ENCODE measurements at regions not wholly inside any gene's neighbourhood (a gene's known extent, or its start where the extent isn't known, plus 50 kb on each side); places are given as distances from the start of the nearest gene placed in this dataset.

- H3K4me1 Mint-ChIP-seq: no peaks in the 10 kb centered on the region
- no peaks in the 10 kb centered on the region for H3K36me3 Mint-ChIP-seq
- Histone ChIP-seq H3K9me3 (no peaks in the 10 kb centered on the region), H3K27ac (ENCODE audit: low read length) (no peak overlapping the region), H3K36me3 (ENCODE audit: control insufficient read depth in 2 of 2, extremely low read depth in 1 of 2, insufficient read depth in 1 of 2, low read length in 1 of 2) (no peaks in the 10 kb centered on the region), H3K4me3 (ENCODE audit: control insufficient read depth in 1 of 2, extremely low read depth in 1 of 2, low read length in 1 of 2) (no peak overlapping the region), H3K4me1 (ENCODE audit: control insufficient read depth in 1 of 2, extremely low read depth in 1 of 2, insufficient read depth in 2 of 2, low read length in 2 of 2) (no peaks in the 10 kb centered on the region), H3K27me3 (replicated peaks in 1 of 2; ENCODE audit: control insufficient read depth in 2 of 2, extremely low read depth in 1 of 2, insufficient read depth in 2 of 2, low read length in 1 of 2) (no peaks in the 10 kb centered on the region)
- ATAC-seq (replicated peaks in 1 of 4): no peak
- ChIA-PET POLR2A (no interaction called here), CTCF (interaction anchor here in 1 of 2 donors (0.5 kb wide), 1 partner anchor 169 kb away, joined by 3 read pairs; no protein-coding TSS in a partner anchor)
- H3K4me3 Mint-ChIP-seq: no peak overlapping the region
- peaks cover 12 to 27% (median 19%) of the 10 kb centered on the region in 3 donors for H3K9me3 Mint-ChIP-seq
- DNase-seq: no peak
- no peaks in the 10 kb centered on the region for H3K27me3 Mint-ChIP-seq
- 84% methylated on average over 9 of the region's 10 CpGs for WGBS (ENCODE audit: insufficient coverage)
- no peak overlapping the region for H3K27ac Mint-ChIP-seq
These were observed 295.6 kb upstream of the FLRT2 start for GRCh38 chr14:85234156-85235025.

GRCh38 chr14:85235868-85236267, 294.1 kb upstream of the FLRT2 start:
- no peak overlapping the region for H3K4me3 Mint-ChIP-seq
- ChIA-PET POLR2A (no interaction called here), CTCF (no interaction called here)
- DNase-seq: no peak
- H3K4me1 Mint-ChIP-seq: no peaks in the 10 kb centered on the region
- Histone ChIP-seq H3K27me3 (replicated peaks in 1 of 2; ENCODE audit: control insufficient read depth in 2 of 2, extremely low read depth in 1 of 2, insufficient read depth in 2 of 2, low read length in 1 of 2) (no peaks in the 10 kb centered on the region), H3K27ac (ENCODE audit: low read length) (no peak overlapping the region), H3K4me1 (ENCODE audit: control insufficient read depth in 1 of 2, extremely low read depth in 1 of 2, insufficient read depth in 2 of 2, low read length in 2 of 2) (no peaks in the 10 kb centered on the region), H3K9me3 (no peaks in the 10 kb centered on the region), H3K36me3 (ENCODE audit: control insufficient read depth in 2 of 2, extremely low read depth in 1 of 2, insufficient read depth in 1 of 2, low read length in 1 of 2) (no peaks in the 10 kb centered on the region), H3K4me3 (ENCODE audit: control insufficient read depth in 1 of 2, extremely low read depth in 1 of 2, low read length in 1 of 2) (no peak overlapping the region)
- H3K27me3 Mint-ChIP-seq: no peaks in the 10 kb centered on the region
- H3K27ac Mint-ChIP-seq: no peak overlapping the region
- no CpG with 5 or more reads among the region's 3 CpGs for WGBS (ENCODE audit: insufficient coverage)
- peaks cover 5 to 21% (median 17%) of the 10 kb centered on the region in 3 donors for H3K9me3 Mint-ChIP-seq
- H3K36me3 Mint-ChIP-seq: no peaks in the 10 kb centered on the region
- ATAC-seq (replicated peaks in 1 of 4): no peak

- H3K36me3 Mint-ChIP-seq: no peaks in the 10 kb centered on the region
- H3K27me3 Mint-ChIP-seq: no peaks in the 10 kb centered on the region
- Histone ChIP-seq H3K27me3 (replicated peaks in 1 of 2; ENCODE audit: control insufficient read depth in 2 of 2, extremely low read depth in 1 of 2, insufficient read depth in 2 of 2, low read length in 1 of 2) (no peaks in the 10 kb centered on the region), H3K4me1 (ENCODE audit: control insufficient read depth in 1 of 2, extremely low read depth in 1 of 2, insufficient read depth in 2 of 2, low read length in 2 of 2) (no peaks in the 10 kb centered on the region), H3K4me3 (ENCODE audit: control insufficient read depth in 1 of 2, extremely low read depth in 1 of 2, low read length in 1 of 2) (no peak overlapping the region), H3K9me3 (no peaks in the 10 kb centered on the region), H3K27ac (ENCODE audit: low read length) (no peak overlapping the region), H3K36me3 (ENCODE audit: control insufficient read depth in 2 of 2, extremely low read depth in 1 of 2, insufficient read depth in 1 of 2, low read length in 1 of 2) (no peaks in the 10 kb centered on the region)
- H3K27ac Mint-ChIP-seq: no peak overlapping the region
- H3K4me3 Mint-ChIP-seq: no peak overlapping the region
- ATAC-seq (replicated peaks in 1 of 4) (no peak), DNase-seq (no peak)
- WGBS (ENCODE audit: insufficient coverage): no CpG with 5 or more reads among the region's 1 CpG
- H3K4me1 Mint-ChIP-seq: no peaks in the 10 kb centered on the region
- CTCF ChIA-PET: no interaction called here
- peaks cover 5 to 21% (median 20%) of the 10 kb centered on the region in 3 donors for H3K9me3 Mint-ChIP-seq
- POLR2A ChIA-PET: no interaction called here
These were observed 293.6 kb upstream of the FLRT2 start for GRCh38 chr14:85236296-85236695.

- DNase-seq (no peak), ATAC-seq (replicated peaks in 1 of 4) (no peak)
- Mint-ChIP-seq H3K4me3 (no peak overlapping the region), H3K4me1 (no peaks in the 10 kb centered on the region), H3K36me3 (no peaks in the 10 kb centered on the region), H3K27ac (no peak overlapping the region), H3K9me3 (peaks cover 3 to 6% (median 4%) of the 10 kb centered on the region in 3 donors), H3K27me3 (no peaks in the 10 kb centered on the region)
- Histone ChIP-seq H3K9me3 (no peaks in the 10 kb centered on the region), H3K4me3 (ENCODE audit: control insufficient read depth in 1 of 2, extremely low read depth in 1 of 2, low read length in 1 of 2) (no peak overlapping the region), H3K27ac (ENCODE audit: low read length) (no peak overlapping the region), H3K4me1 (ENCODE audit: control insufficient read depth in 1 of 2, extremely low read depth in 1 of 2, insufficient read depth in 2 of 2, low read length in 2 of 2) (no peaks in the 10 kb centered on the region), H3K36me3 (ENCODE audit: control insufficient read depth in 2 of 2, extremely low read depth in 1 of 2, insufficient read depth in 1 of 2, low read length in 1 of 2) (no peaks in the 10 kb centered on the region), H3K27me3 (replicated peaks in 1 of 2; ENCODE audit: control insufficient read depth in 2 of 2, extremely low read depth in 1 of 2, insufficient read depth in 2 of 2, low read length in 1 of 2) (no peaks in the 10 kb centered on the region)
- WGBS (ENCODE audit: insufficient coverage): no CpG with 5 or more reads among the region's 1 CpG
- ChIA-PET CTCF (interaction anchor here in 1 of 2 donors (0.8 kb wide), 1 partner anchor 8 kb away, joined by 3 read pairs; no protein-coding TSS in a partner anchor), POLR2A (no interaction called here)
These were observed 290.2 kb upstream of the FLRT2 start for GRCh38 chr14:85239791-85240190.

GRCh38 chr14:85241022-85241855, 288.7 kb upstream of the FLRT2 start:
- Histone ChIP-seq H3K4me3 (ENCODE audit: control insufficient read depth in 1 of 2, extremely low read depth in 1 of 2, low read length in 1 of 2) (no peak overlapping the region), H3K9me3 (no peaks in the 10 kb centered on the region), H3K36me3 (ENCODE audit: control insufficient read depth in 2 of 2, extremely low read depth in 1 of 2, insufficient read depth in 1 of 2, low read length in 1 of 2) (no peaks in the 10 kb centered on the region), H3K27me3 (replicated peaks in 1 of 2; ENCODE audit: control insufficient read depth in 2 of 2, extremely low read depth in 1 of 2, insufficient read depth in 2 of 2, low read length in 1 of 2) (no peaks in the 10 kb centered on the region), H3K27ac (ENCODE audit: low read length) (no peak overlapping the region), H3K4me1 (ENCODE audit: control insufficient read depth in 1 of 2, extremely low read depth in 1 of 2, insufficient read depth in 2 of 2, low read length in 2 of 2) (no peaks in the 10 kb centered on the region)
- Mint-ChIP-seq H3K36me3 (no peaks in the 10 kb centered on the region), H3K27ac (no peak overlapping the region), H3K4me1 (no peaks in the 10 kb centered on the region), H3K9me3 (peaks cover 6 to 8% (median 6%) of the 10 kb centered on the region in 3 donors), H3K27me3 (no peaks in the 10 kb centered on the region), H3K4me3 (no peak overlapping the region)
- POLR2A ChIA-PET: no interaction called here
- ATAC-seq (replicated peaks in 1 of 4): no peak
- CTCF ChIA-PET: no interaction called here
- DNase-seq: no peak
- 89% methylated on average over 9 of the region's 14 CpGs for WGBS (ENCODE audit: insufficient coverage)

GRCh38 chr14:85242666-85243065, 287.3 kb upstream of the FLRT2 start:
- ChIA-PET CTCF (interaction anchor here in 1 of 2 donors (0.6 kb wide), 1 partner anchor 33 kb away, joined by 3 read pairs; no protein-coding TSS in a partner anchor), POLR2A (interaction anchor here (0.6 kb wide), 2 partner anchors 71 to 557 kb away, joined by 3 read pairs; no protein-coding TSS in a partner anchor)
- H3K27me3 Mint-ChIP-seq: no peaks in the 10 kb centered on the region
- no peak for ATAC-seq (replicated peaks in 1 of 4)
- DNase-seq: no peak
- H3K36me3 Mint-ChIP-seq: no peaks in the 10 kb centered on the region
- Histone ChIP-seq H3K36me3 (ENCODE audit: control insufficient read depth in 2 of 2, extremely low read depth in 1 of 2, insufficient read depth in 1 of 2, low read length in 1 of 2) (no peaks in the 10 kb centered on the region), H3K27me3 (replicated peaks in 1 of 2; ENCODE audit: control insufficient read depth in 2 of 2, extremely low read depth in 1 of 2, insufficient read depth in 2 of 2, low read length in 1 of 2) (no peaks in the 10 kb centered on the region), H3K4me1 (ENCODE audit: control insufficient read depth in 1 of 2, extremely low read depth in 1 of 2, insufficient read depth in 2 of 2, low read length in 2 of 2) (no peaks in the 10 kb centered on the region), H3K27ac (ENCODE audit: low read length) (no peak overlapping the region), H3K4me3 (ENCODE audit: control insufficient read depth in 1 of 2, extremely low read depth in 1 of 2, low read length in 1 of 2) (no peak overlapping the region), H3K9me3 (no peaks in the 10 kb centered on the region)
- WGBS (ENCODE audit: insufficient coverage): no CpG with 5 or more reads among the region's 4 CpGs
- H3K9me3 Mint-ChIP-seq: peaks cover 6 to 10% (median 6%) of the 10 kb centered on the region in 3 donors
- H3K4me1 Mint-ChIP-seq: no peaks in the 10 kb centered on the region
- no peak overlapping the region for H3K27ac Mint-ChIP-seq
- H3K4me3 Mint-ChIP-seq: no peak overlapping the region
